ENCODE measurements at regions not wholly inside any gene's neighbourhood (a gene's known extent, or its start where the extent isn't known, plus 50 kb on each side); places are given as distances from the start of the nearest gene placed in this dataset.

GRCh38 chr6:166057431-166057830 is 110.2 kb downstream of the TBXT start:
- intact Hi-C loops (cut with DNase I) = no loop called here
- no peak overlapping the region for H3K4me3 ChIP-seq (ENCODE audit: low read length in 3 of 3)
- FAIRE-seq (no peak), DNase-seq (no peak)
- H3K36me3 ChIP-seq (ENCODE audit: control insufficient read depth in 2 of 3, insufficient read depth in 3 of 3, low read length in 3 of 3) = no peaks in the 10 kb centered on the region
- H3K9me3 ChIP-seq (ENCODE audit: control insufficient read depth in 2 of 3, insufficient read depth in 1 of 3, low read length in 3 of 3) = no peaks in the 10 kb centered on the region
- H3K4me1 ChIP-seq (ENCODE audit: control insufficient read depth in 2 of 3, insufficient read depth in 2 of 3, low read depth in 1 of 3, low read length in 3 of 3) = no peaks in the 10 kb centered on the region
- H3K9ac ChIP-seq (ENCODE audit: low read length in 3 of 3) = no peak overlapping the region
- no peaks in the 10 kb centered on the region for H3K27me3 ChIP-seq (ENCODE audit: control insufficient read depth, insufficient read depth, low read length)
- TF ChIP-seq CTCF (IDR thresholded peaks at IDR 0.05; ENCODE audit: borderline replicate concordance, extremely low read depth, insufficient read depth) = no peak
- no peak overlapping the region for H3K27ac ChIP-seq (ENCODE audit: low read depth in 2 of 2, low read length in 2 of 2)

GRCh38 chr6:166056637-166057036 is 111.0 kb downstream of the TBXT start:
- DNase-seq = peak in 1 of 5 donors; percentile 51
- H3K4me1 ChIP-seq (ENCODE audit: control insufficient read depth in 2 of 3, insufficient read depth in 2 of 3, low read depth in 1 of 3, low read length in 3 of 3) = no peaks in the 10 kb centered on the region
- intact Hi-C loops (cut with DNase I) = no loop called here
- H3K9me3 ChIP-seq (ENCODE audit: control insufficient read depth in 2 of 3, insufficient read depth in 1 of 3, low read length in 3 of 3) = peaks cover 0 to 5% (median 0%) of the 10 kb centered on the region in 3 donors
- no peak overlapping the region for H3K9ac ChIP-seq (ENCODE audit: low read length in 3 of 3)
- H3K27me3 ChIP-seq (ENCODE audit: control insufficient read depth, insufficient read depth, low read length) = no peaks in the 10 kb centered on the region
- TF ChIP-seq CTCF (IDR thresholded peaks at IDR 0.05; ENCODE audit: borderline replicate concordance, extremely low read depth, insufficient read depth) = no peak
- H3K4me3 ChIP-seq (ENCODE audit: low read length in 3 of 3) = no peak overlapping the region
- no peaks in the 10 kb centered on the region for H3K36me3 ChIP-seq (ENCODE audit: control insufficient read depth in 2 of 3, insufficient read depth in 3 of 3, low read length in 3 of 3)
- H3K27ac ChIP-seq (ENCODE audit: low read depth in 2 of 2, low read length in 2 of 2) = no peak overlapping the region
- FAIRE-seq = no peak

- H3K27me3 ChIP-seq (ENCODE audit: control insufficient read depth, insufficient read depth, low read length) = no peaks in the 10 kb centered on the region
- no peaks in the 10 kb centered on the region for H3K36me3 ChIP-seq (ENCODE audit: control insufficient read depth in 2 of 3, insufficient read depth in 3 of 3, low read length in 3 of 3)
- DNase-seq = no peak
- H3K4me1 ChIP-seq (ENCODE audit: control insufficient read depth in 2 of 3, insufficient read depth in 2 of 3, low read depth in 1 of 3, low read length in 3 of 3) = no peaks in the 10 kb centered on the region
- intact Hi-C loops (cut with DNase I) = no loop called here
- no peak for FAIRE-seq
- no peak overlapping the region for H3K27ac ChIP-seq (ENCODE audit: low read depth in 2 of 2, low read length in 2 of 2)
- H3K4me3 ChIP-seq (ENCODE audit: low read length in 3 of 3) = no peak overlapping the region
- peaks cover 0 to 5% (median 0%) of the 10 kb centered on the region in 3 donors for H3K9me3 ChIP-seq (ENCODE audit: control insufficient read depth in 2 of 3, insufficient read depth in 1 of 3, low read length in 3 of 3)
- no peak for TF ChIP-seq CTCF (IDR thresholded peaks at IDR 0.05; ENCODE audit: borderline replicate concordance, extremely low read depth, insufficient read depth)
- H3K9ac ChIP-seq (ENCODE audit: low read length in 3 of 3) = no peak overlapping the region
Measured at GRCh38 chr6:166055801-166056200, 111.8 kb downstream of the TBXT start.

- Histone ChIP-seq H3K4me1 (ENCODE audit: control insufficient read depth in 2 of 3, insufficient read depth in 2 of 3, low read depth in 1 of 3, low read length in 3 of 3) (no peaks in the 10 kb centered on the region), H3K36me3 (ENCODE audit: control insufficient read depth in 2 of 3, insufficient read depth in 3 of 3, low read length in 3 of 3) (no peaks in the 10 kb centered on the region), H3K9me3 (ENCODE audit: control insufficient read depth in 2 of 3, insufficient read depth in 1 of 3, low read length in 3 of 3) (peaks cover 0 to 5% (median 0%) of the 10 kb centered on the region in 3 donors), H3K9ac (ENCODE audit: low read length in 3 of 3) (no peak overlapping the region), H3K4me3 (ENCODE audit: low read length in 3 of 3) (no peak overlapping the region), H3K27ac (ENCODE audit: low read depth in 2 of 2, low read length in 2 of 2) (no peak overlapping the region), H3K27me3 (ENCODE audit: control insufficient read depth, insufficient read depth, low read length) (no peaks in the 10 kb centered on the region)
- no peak for DNase-seq
- intact Hi-C loops (cut with DNase I) = no loop called here
- no peak for TF ChIP-seq CTCF (IDR thresholded peaks at IDR 0.05; ENCODE audit: borderline replicate concordance, extremely low read depth, insufficient read depth)
- FAIRE-seq = no peak
Measured at GRCh38 chr6:166052837-166053236, 114.8 kb downstream of the TBXT start.

All from kidney (tissue), 13 donors.